Heart right ventricle (tissue), 16 donors: ENCODE measurements at regions not wholly inside any gene's neighbourhood (a gene's known extent, or its start where the extent isn't known, plus 50 kb on each side); places are given as distances from the start of the nearest gene placed in this dataset.

Experiments
- ATAC-seq, 8 donors: fragments of 200-7000 bp; cut with Tn5 transposase; one replicate each; pipeline ENCODE4 v1.9.1; 2020; ENCODE audit warnings: mild to moderate bottlenecking in 8 of 8, moderate library complexity in 8 of 8, moderate number of reproducible peaks in 1 of 8
- DNase-seq, 2 donors: peaks; one replicate each; pipeline ENCODE4 v3.0.0-alpha.2; 2020
- H3K27ac ChIP-seq, 10 donors: fragments of 200-600 bp; sonication (generic) in 2 of 10; one replicate each; pipeline versions ENCODE4 v1.5.0 to v1.8.0; 2020 to 2022; ENCODE audit warnings: mild to moderate bottlenecking in 3 of 10
- H3K27me3 ChIP-seq, 7 donors: fragments of 200-600 bp; one replicate each; pipeline ENCODE4 v1.8.0; 2021 to 2022; ENCODE audit warnings: mild to moderate bottlenecking in 2 of 7
- H3K36me3 ChIP-seq, 9 donors: fragments of 200-600 bp; sonication (generic) in 1 of 9; one replicate each; pipeline versions ENCODE4 v1.5.0 to v1.8.0; 2020 to 2022; ENCODE audit warnings: mild to moderate bottlenecking in 2 of 9
- H3K4me1 ChIP-seq, 9 donors: fragments of 200-600 bp; sonication (generic) in 1 of 9; one replicate each; pipeline versions ENCODE4 v1.5.0 to v1.8.0; 2020 to 2022; ENCODE audit warnings: mild to moderate bottlenecking in 4 of 9
- H3K4me3 ChIP-seq, 10 donors: fragments of 200-600 bp; sonication (generic) in 2 of 10; one replicate each; pipeline versions ENCODE4 v1.5.0 to v1.8.0; 2020 to 2022; ENCODE audit warnings: mild to moderate bottlenecking in 7 of 10, moderate library complexity in 2 of 10
- H3K9me3 ChIP-seq, 11 donors: fragments of 200-600 bp in 10 of 11; sonication (generic) in 2 of 11; one replicate each; pipeline versions ENCODE4 v1.5.0 to v1.8.0; 2013 to 2022; ENCODE audit warnings: mild to moderate bottlenecking in 2 of 11, control low read depth in 1 of 11, moderate library complexity in 1 of 11
- CTCF ChIP-seq, 9 donors: fragments of 200-600 bp; sonication (generic) in 2 of 9; IDR thresholded peaks; one replicate each; pipeline versions ENCODE4 v1.5.0 to v1.8.0; 2021 to 2022; ENCODE audit warnings: antibody characterized with exemption in 9 of 9, mild to moderate bottlenecking in 5 of 9, moderate library complexity in 1 of 9
- WGBS, 2 donors: extraction: QIAGEN DNeasy Blood & Tissue Kit; methylation state at CpG; one replicate each; pipeline ENCODE4 v1.1.7; 2013; ENCODE audit warnings: inconsistent platforms in 1 of 2; 5-methylcytosine and 5-hydroxymethylcytosine counted together
- intact Hi-C, 10 donors: fragments of 100-400 bp; cut with DNase I; formaldehyde crosslinking; loops; one replicate each; pipeline versions ENCODE4 v1.11.1 to v1.14.2; 2022
- donor health status: Arrhythmogenic right ventricular cardiomyopathy.
- donor health status: ischemic (EF 13 %, LVEDD 7.1; RV severe dilation, severe dysfunction).
- donor health status: healthy with polysubstance abuse.
- donor health status: DM: no; HTN: yes; CAD: no.
- donor health status: DM: no; HTN: no; CAD: no.
- donor health status: ischemic (EF 25% LVEDD 6.9; RV normal size, moderate dysfunction).
- donor health status: ischemic (EF 25% LVEDD 5.7; RV mildly dilated, moderate dysfunction).
- donor health status: healthy.
- donor health status: DM: yes; HTN: yes; CAD: no.
- donor health status: Ischemic cardiomyopathy.
- donor health status: ischemic (EF 35%, LVEDD 5.7; RV mildly dilated, moderate dysfunction).
- donor health status: nonischemic (EF 11% LVEDD 7.7; RV severe dilation, severe dysfunction).
- donor health status: DM: yes; HTN: yes; CAD: no.
- donor health status: PGD.
- donor health status: ischemic (EF 29% LVEDD 5.4; RV normal size, mild dysfunction).
- donor health status: nonischemic (EF 23%, LVEDD 6.1; RV moderate dilation, normal function).

- DNase-seq, result no peak
- ATAC-seq, result peak in 7 of 8 donors; percentile 24 to 74 (median 57)
- peak overlapping the region in 5 of 10 donors; percentile 43 to 65 (median 56) for H3K27ac ChIP-seq
- no peak for TF ChIP-seq CTCF (IDR thresholded peaks at IDR 0.05)
- no peaks in the 10 kb centered on the region for H3K36me3 ChIP-seq
- no peak overlapping the region for H3K4me3 ChIP-seq
- 68 to 75% methylated on average over 5 of the region's 5 CpGs for WGBS, 2 donors
- H3K27me3 ChIP-seq, result no peaks in the 10 kb centered on the region
- peaks cover 0 to 31% (median 4%) of the 10 kb centered on the region in 9 donors for H3K4me1 ChIP-seq
- intact Hi-C loops, result loop anchor here in 2 of 10 donors (10.0 kb wide), 2 partner anchors 58 to 108 kb away; no protein-coding TSS in a partner anchor
- no peaks in the 10 kb centered on the region for H3K9me3 ChIP-seq
Measured at GRCh38 chr16:54402873-54403272, 116.3 kb upstream of the IRX3 start.

- intact Hi-C loops, result loop anchor here in 2 of 10 donors (10.0 kb wide), 2 partner anchors 57 to 107 kb away; no protein-coding TSS in a partner anchor
- Histone ChIP-seq H3K27me3 (no peaks in the 10 kb centered on the region), H3K27ac (peak overlapping the region in 6 of 10 donors; percentile 43 to 66 (median 60)), H3K36me3 (no peaks in the 10 kb centered on the region), H3K9me3 (no peaks in the 10 kb centered on the region), H3K4me1 (peaks cover 0 to 25% (median 4%) of the 10 kb centered on the region in 9 donors), H3K4me3 (no peak overlapping the region)
- TF ChIP-seq CTCF (IDR thresholded peaks at IDR 0.05), result no peak
- WGBS, 2 donors, result 47 to 61% methylated on average over 4 of the region's 4 CpGs
- DNase-seq (peak; percentile 51 to 65), ATAC-seq (peak; percentile 78 to 98 (median 94))
Measured at GRCh38 chr16:54402270-54402669, 115.7 kb upstream of the IRX3 start.

GRCh38 chr16:54400261-54400660 is 113.7 kb upstream of the IRX3 start:
- no peak for TF ChIP-seq CTCF (IDR thresholded peaks at IDR 0.05)
- 61 to 70% methylated on average over 5 of the region's 5 CpGs for WGBS, 2 donors
- DNase-seq, result no peak

GRCh38 chr16:54398986-54399385 is 112.4 kb upstream of the IRX3 start:
- Histone ChIP-seq H3K36me3 (no peaks in the 10 kb centered on the region), H3K27ac (no peak overlapping the region), H3K9me3 (peaks cover 0 to 10% (median 0%) of the 10 kb centered on the region in 11 donors), H3K4me3 (no peak overlapping the region), H3K27me3 (no peaks in the 10 kb centered on the region), H3K4me1 (peaks cover 0 to 24% (median 4%) of the 10 kb centered on the region in 9 donors)
- TF ChIP-seq CTCF (IDR thresholded peaks at IDR 0.05), result no peak
- DNase-seq, result no peak
- intact Hi-C loops, result no loop called here
- no peak for ATAC-seq
- WGBS, 2 donors, result 95 to 99% methylated on average over 3 of the region's 3 CpGs

More at GRCh38 chr16:54400261-54400660, 113.7 kb upstream of the IRX3 start:
- H3K9me3 ChIP-seq, result peaks cover 0 to 6% (median 0%) of the 10 kb centered on the region in 11 donors
- no peaks in the 10 kb centered on the region for H3K27me3 ChIP-seq
- no peak overlapping the region for H3K27ac ChIP-seq
- H3K4me3 ChIP-seq, result no peak overlapping the region
- no peaks in the 10 kb centered on the region for H3K36me3 ChIP-seq
- peaks cover 0 to 24% (median 4%) of the 10 kb centered on the region in 9 donors for H3K4me1 ChIP-seq
- intact Hi-C loops, result loop anchor here in 2 of 10 donors (10.0 kb wide), 2 partner anchors 55 to 105 kb away; no protein-coding TSS in a partner anchor
- ATAC-seq, result peak in 3 of 8 donors; percentile 7 to 43 (median 27)
